GM12878 (cell line): ENCODE measurements at regions not wholly inside any gene's neighbourhood (a gene's known extent, or its start where the extent isn't known, plus 50 kb on each side); places are given as distances from the start of the nearest gene placed in this dataset.

Source experiments
- BACH1 ChIP-seq: fragments of 450-650 bp; IDR thresholded peaks from 2 replicates; pipeline ENCODE4 v1.6.1; 2017; ENCODE audit warnings: mild to moderate bottlenecking, borderline replicate concordance
- CEBPB ChIP-seq, 2 experiments: fragments of 150-350 bp in 1 of 2; IDR thresholded peaks; 2 replicates each; pipeline ENCODE4 v1.6.1; 2012 to 2014; ENCODE audit warnings: low read depth in 2 of 2, low read length in 2 of 2, borderline replicate concordance in 1 of 2, inconsistent platforms in 1 of 2
- FOXM1 ChIP-seq: IDR thresholded peaks from 2 replicates; pipeline ENCODE4 v1.6.1; 2012; ENCODE audit warnings: low read depth, mild to moderate bottlenecking, inconsistent platforms, low read length, moderate library complexity
- KAT2A ChIP-seq: conservative IDR thresholded peaks from 2 replicates; pipeline ENCODE4 v1.6.1; 2011; ENCODE audit warnings: low read depth, low read length; ENCODE audit not compliant: control insufficient read depth
- TF ChIP-seq, protein P1 (sequence below), 3 experiments: IDR thresholded peaks in 2 of 3; conservative IDR thresholded peaks in 1 of 3; 2 replicates each; pipeline ENCODE4 v1.5.1; 2011; ENCODE audit warnings: low read depth in 3 of 3, low read length in 3 of 3, mild to moderate bottlenecking in 3 of 3, control low read depth in 2 of 3, moderate library complexity in 2 of 3, inconsistent platforms in 1 of 3, mixed read lengths in 1 of 3; ENCODE audit not compliant: control insufficient read depth in 2 of 3, insufficient read depth in 1 of 3; ENCODE audit errors: extremely low read depth in 1 of 3
- TF ChIP-seq, protein P2 (sequence below): IDR thresholded peaks from 2 replicates; pipeline ENCODE4 v1.6.1; 2011; ENCODE audit warnings: low read depth, low read length, improper control_type of control experiment, borderline replicate concordance

DNA sequence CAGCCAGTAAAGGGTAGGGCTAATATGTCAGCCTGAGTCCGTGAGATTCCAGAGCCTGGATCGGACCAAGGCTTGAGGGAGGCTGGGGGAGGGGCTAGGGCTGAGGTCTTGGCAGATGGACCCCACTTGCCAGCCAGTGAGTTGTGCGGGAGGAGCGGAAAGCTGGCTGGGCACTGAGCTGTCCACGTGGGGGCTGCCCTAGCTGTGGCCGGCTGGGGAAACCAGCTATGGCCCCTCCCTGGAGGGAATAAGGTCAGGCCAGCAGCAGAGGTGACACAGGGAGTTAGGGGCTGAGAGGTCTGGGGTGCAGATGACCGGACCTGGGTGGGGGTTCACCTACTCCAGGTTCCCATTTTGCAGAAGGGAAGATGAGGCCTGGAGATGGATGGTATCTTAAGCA is 77.3 kb downstream of the UNCX start:
- TF ChIP-seq, protein P1, sequence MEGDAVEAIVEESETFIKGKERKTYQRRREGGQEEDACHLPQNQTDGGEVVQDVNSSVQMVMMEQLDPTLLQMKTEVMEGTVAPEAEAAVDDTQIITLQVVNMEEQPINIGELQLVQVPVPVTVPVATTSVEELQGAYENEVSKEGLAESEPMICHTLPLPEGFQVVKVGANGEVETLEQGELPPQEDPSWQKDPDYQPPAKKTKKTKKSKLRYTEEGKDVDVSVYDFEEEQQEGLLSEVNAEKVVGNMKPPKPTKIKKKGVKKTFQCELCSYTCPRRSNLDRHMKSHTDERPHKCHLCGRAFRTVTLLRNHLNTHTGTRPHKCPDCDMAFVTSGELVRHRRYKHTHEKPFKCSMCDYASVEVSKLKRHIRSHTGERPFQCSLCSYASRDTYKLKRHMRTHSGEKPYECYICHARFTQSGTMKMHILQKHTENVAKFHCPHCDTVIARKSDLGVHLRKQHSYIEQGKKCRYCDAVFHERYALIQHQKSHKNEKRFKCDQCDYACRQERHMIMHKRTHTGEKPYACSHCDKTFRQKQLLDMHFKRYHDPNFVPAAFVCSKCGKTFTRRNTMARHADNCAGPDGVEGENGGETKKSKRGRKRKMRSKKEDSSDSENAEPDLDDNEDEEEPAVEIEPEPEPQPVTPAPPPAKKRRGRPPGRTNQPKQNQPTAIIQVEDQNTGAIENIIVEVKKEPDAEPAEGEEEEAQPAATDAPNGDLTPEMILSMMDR (IDR thresholded peaks at IDR 0.05 in 2 of 3, conservative IDR thresholded peaks at IDR 0.05 in 1 of 3; ENCODE audit: control insufficient read depth in 2 of 3, extremely low read depth in 1 of 3, insufficient read depth in 1 of 3, low read depth in 3 of 3, low read length in 3 of 3): no peak
- no peak for TF ChIP-seq FOXM1
- TF ChIP-seq CEBPB (IDR thresholded peaks at IDR 0.05; ENCODE audit: borderline replicate concordance in 1 of 2, low read depth in 2 of 2, low read length in 2 of 2): no peak
- TF ChIP-seq BACH1: no peak
- TF ChIP-seq KAT2A: no peak
- TF ChIP-seq, protein P2, sequence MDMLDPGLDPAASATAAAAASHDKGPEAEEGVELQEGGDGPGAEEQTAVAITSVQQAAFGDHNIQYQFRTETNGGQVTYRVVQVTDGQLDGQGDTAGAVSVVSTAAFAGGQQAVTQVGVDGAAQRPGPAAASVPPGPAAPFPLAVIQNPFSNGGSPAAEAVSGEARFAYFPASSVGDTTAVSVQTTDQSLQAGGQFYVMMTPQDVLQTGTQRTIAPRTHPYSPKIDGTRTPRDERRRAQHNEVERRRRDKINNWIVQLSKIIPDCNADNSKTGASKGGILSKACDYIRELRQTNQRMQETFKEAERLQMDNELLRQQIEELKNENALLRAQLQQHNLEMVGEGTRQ: no peak
